Right renal pelvis (tissue), 4 donors: ENCODE measurements at regions not wholly inside any gene's neighbourhood (a gene's known extent, or its start where the extent isn't known, plus 50 kb on each side); places are given as distances from the start of the nearest gene placed in this dataset.

Experiments used
- DNase-seq, 4 donors: peaks; one replicate each; pipeline ENCODE4 v3.0.0-alpha.2; 2013; ENCODE audit warnings: low read depth in 4 of 4, low spot score in 3 of 4, missing footprints in 1 of 4

GRCh38 chr11:32315121-32315520 is 120.2 kb downstream of the WT1 start:
- DNase-seq: no peak

- DNase-seq: no peak
Measured at GRCh38 chr11:32316232-32316631, 119.1 kb downstream of the WT1 start.

GRCh38 chr11:32316858-32317642 is 118.3 kb downstream of the WT1 start:
- DNase-seq: no peak

GRCh38 chr11:32317643-32318042 is 117.7 kb downstream of the WT1 start:
- no peak for DNase-seq

- DNase-seq: no peak
Measured at GRCh38 chr11:32318071-32319055, 117.0 kb downstream of the WT1 start.

- no peak for DNase-seq
Measured at GRCh38 chr11:32323814-32324130, 111.6 kb downstream of the WT1 start.

GRCh38 chr11:32325187-32325586 is 110.2 kb downstream of the WT1 start:
- no peak for DNase-seq

- DNase-seq: no peak
Measured at GRCh38 chr11:32325725-32326124, 109.6 kb downstream of the WT1 start.

- DNase-seq: no peak
Measured at GRCh38 chr11:32326522-32326921, 108.8 kb downstream of the WT1 start.

GRCh38 chr11:32328392-32328791 is 106.9 kb downstream of the WT1 start:
- DNase-seq: no peak

- no peak for DNase-seq
Measured at GRCh38 chr11:32331098-32331497, 104.2 kb downstream of the WT1 start.

GRCh38 chr11:32331792-32332191 is 103.5 kb downstream of the WT1 start:
- no peak for DNase-seq

GRCh38 chr11:32332990-32333319 is 102.4 kb downstream of the WT1 start:
- DNase-seq: no peak

- peak in 2 of 4 donors; percentile 63 to 66 for DNase-seq
Measured at GRCh38 chr11:32333320-32333991, 101.9 kb downstream of the WT1 start.

- DNase-seq: no peak
Measured at GRCh38 chr11:32334822-32335221, 100.5 kb downstream of the WT1 start.
